ENCODE measurements at regions not wholly inside any gene's neighbourhood (a gene's known extent, or its start where the extent isn't known, plus 50 kb on each side); places are given as distances from the start of the nearest gene placed in this dataset.
"Not testable (repeated sequence)": the region's sequence is repeated elsewhere in the genome, so short reads cannot be mapped to it uniquely, and the experiment has no call there.

GRCh38 chr6:920512-920911, 227.6 kb upstream of the EXOC2 start:
- no peak for DNase-seq

DNA sequence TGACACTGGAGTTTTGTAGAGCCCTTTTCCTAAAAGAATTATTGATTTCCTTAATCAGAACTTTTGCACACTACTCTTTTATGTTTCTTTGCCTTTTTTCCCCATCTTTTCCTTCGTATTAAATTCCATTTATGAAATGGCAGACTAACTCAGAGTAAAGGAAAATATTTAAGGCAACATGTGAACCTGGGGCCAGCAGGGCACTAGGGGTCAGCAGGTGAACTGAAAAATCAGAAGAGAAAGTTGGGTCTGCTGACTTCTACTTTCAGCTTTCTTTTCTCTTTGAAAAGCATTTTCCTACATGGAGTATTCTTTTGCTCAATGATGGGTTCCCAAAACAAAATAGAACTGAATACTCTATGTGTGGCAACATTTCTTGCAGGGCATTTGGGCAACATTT, 226.6 kb upstream of the EXOC2 start:
- DNase-seq, result no peak

DNA sequence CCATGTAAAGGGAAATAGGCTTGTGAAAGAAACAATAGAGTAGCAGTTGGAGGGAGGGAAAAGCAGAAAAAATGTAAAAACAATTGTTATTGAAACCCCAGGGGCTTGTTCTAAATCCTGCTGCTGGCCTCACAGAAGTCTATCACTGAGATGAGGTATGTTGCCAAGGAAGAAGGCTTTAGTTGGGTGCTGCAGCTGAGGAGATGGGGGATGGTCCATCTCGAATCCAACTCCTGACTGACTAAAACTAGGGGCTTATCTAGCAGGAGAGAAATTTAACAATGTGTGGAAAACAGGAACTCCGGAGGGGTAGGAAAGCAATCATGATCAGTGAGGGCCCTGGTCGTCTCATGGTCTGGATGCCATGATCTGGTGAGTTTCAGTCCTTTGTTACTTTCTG, 225.0 kb upstream of the EXOC2 start:
- DNase-seq, result no peak

GRCh38 chr6:917296-917695, 224.4 kb upstream of the EXOC2 start:
- DNase-seq, result no peak

DNA sequence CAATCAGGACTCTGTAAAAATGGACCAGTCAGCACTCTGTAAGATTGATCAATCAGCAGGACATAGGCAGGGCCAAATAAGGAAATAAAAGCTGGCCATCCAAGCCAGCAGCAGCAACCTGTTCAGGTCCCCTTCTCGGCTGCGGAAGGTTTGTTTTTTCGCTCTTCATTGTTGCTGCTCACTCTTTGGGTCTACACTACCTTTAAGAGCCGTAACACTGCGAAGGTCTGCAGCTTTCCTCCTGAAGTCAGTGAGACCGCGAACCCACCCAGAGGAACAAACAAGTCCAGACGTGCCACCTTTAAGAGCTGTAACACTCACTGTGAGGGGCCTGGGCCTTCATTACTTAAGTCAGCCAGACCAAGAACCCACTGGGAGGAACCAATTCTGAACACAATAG, 223.2 kb upstream of the EXOC2 start:
- no peak for DNase-seq

- no peak for DNase-seq
Observed at GRCh38 chr6:912871-913835, 220.2 kb upstream of the EXOC2 start.

GRCh38 chr6:907928-908327, 215.0 kb upstream of the EXOC2 start:
- no peak for DNase-seq

- DNase-seq, result no peak
Observed at GRCh38 chr6:906920-907319, 214.0 kb upstream of the EXOC2 start.

DNA sequence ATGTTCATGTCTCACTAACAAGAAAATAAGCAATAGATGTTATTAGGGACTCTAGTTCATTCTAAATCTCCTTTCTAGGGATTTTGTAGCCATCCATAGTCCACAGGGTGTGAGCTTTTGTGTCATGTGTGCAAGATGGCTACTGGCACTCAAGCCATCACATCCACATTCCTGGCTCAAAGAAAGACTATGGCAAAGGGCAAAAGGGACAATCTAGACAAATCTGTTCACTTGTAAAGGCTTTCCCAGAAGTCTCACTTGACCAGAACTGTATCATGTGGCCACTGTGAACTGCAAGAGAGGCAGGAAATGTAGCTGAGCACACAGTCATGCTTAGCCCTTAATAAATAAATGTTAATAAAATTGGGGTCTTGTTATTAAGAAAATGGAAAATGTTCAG, 212.6 kb upstream of the EXOC2 start:
- no peak for DNase-seq

GRCh38 chr6:904994-905393, 212.1 kb upstream of the EXOC2 start:
- no peak for DNase-seq

- DNase-seq, result no peak
Observed at GRCh38 chr6:903761-904160, 210.8 kb upstream of the EXOC2 start.

- no peak for DNase-seq
Observed at GRCh38 chr6:901696-902460, 208.9 kb upstream of the EXOC2 start.

GRCh38 chr6:900716-901605, 208.0 kb upstream of the EXOC2 start:
- DNase-seq, result no peak

GRCh38 chr6:897528-898207, 204.7 kb upstream of the EXOC2 start:
- no peak for DNase-seq

GRCh38 chr6:894274-894673, 201.3 kb upstream of the EXOC2 start:
- DNase-seq, result no peak

DNA sequence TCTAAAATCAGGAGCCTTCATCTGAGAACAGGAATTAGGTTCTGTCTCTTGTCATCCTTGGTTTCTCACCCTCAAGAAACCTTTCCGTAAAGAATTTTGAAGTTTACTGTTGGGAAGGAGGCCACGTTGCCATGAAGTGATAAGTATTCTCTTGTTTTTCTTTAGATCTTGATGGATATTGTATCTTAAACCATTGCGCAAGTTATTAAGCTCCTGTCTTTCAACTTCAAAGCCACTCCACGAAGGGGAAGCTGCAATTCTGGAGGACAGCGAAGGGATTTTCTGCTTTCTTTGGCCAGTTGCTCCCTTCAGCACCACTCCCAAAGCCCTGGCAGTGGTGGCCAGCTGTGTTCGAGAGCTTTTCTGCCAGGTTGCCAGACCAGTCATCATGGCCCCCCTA, 198.1 kb upstream of the EXOC2 start:
- DNase-seq, result no peak

GRCh38 chr6:890201-890600, 197.3 kb upstream of the EXOC2 start:
- DNase-seq, result no peak

- DNase-seq, result no peak
Observed at GRCh38 chr6:887583-888235, 194.8 kb upstream of the EXOC2 start.

DNA sequence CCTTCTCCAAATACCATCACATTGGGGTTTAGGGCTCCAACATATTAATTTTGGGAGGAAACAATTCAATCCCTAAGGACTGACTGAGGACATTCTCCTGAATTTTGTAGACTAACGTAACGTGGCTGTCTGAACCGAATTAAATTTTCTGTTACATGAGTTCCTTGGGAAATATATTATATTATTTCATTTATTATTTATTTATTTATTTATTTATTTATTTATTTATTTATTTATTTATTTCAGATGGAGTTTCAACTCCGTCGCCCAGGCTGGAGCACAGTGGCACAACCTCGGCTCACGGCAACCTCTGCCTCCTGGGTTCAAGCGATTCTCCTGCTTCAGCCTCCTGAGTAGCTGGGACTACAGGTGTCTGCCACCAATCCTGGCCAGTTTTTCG, 193.2 kb upstream of the EXOC2 start:
- DNase-seq, result not testable (repeated sequence)

- no peak for DNase-seq
Observed at GRCh38 chr6:885051-885590, 192.2 kb upstream of the EXOC2 start.

- DNase-seq, result no peak
Observed at GRCh38 chr6:884570-884969, 191.6 kb upstream of the EXOC2 start.
